ENCODE measurements at regions not wholly inside any gene's neighbourhood (a gene's known extent, or its start where the extent isn't known, plus 50 kb on each side); places are given as distances from the start of the nearest gene placed in this dataset.

DNA sequence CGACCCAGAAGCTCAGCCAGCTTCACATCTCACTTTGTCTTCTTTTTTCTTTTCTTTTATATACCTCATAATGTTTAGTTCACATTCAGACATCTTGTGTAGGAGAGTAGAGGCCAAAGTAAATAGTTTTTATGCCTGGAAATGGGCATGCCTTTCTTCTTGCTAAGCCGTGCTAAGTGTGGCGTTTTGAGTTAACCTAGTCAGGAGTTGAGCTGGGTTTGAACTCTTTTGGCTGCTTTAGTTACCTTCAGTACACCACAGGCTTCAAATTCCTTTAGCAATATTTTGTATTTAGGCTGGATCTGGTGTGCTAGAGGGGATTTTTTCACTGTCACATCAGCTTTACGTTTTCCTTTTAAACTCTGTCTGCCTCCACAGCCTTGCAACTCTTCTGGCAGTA, 300.8 kb downstream of the ZNF674 start:
- H3K9ac ChIP-seq (ENCODE audit: low read length) = no peak overlapping the region
- no peaks in the 10 kb centered on the region for H3F3A ChIP-seq (ENCODE audit: insufficient read depth, low read length)
- H3K9me3 ChIP-seq (ENCODE audit: low read length) = no peaks in the 10 kb centered on the region
- H3K9me2 ChIP-seq (ENCODE audit: low read depth, low read length) = no peaks in the 10 kb centered on the region
- TF ChIP-seq, protein P1, sequence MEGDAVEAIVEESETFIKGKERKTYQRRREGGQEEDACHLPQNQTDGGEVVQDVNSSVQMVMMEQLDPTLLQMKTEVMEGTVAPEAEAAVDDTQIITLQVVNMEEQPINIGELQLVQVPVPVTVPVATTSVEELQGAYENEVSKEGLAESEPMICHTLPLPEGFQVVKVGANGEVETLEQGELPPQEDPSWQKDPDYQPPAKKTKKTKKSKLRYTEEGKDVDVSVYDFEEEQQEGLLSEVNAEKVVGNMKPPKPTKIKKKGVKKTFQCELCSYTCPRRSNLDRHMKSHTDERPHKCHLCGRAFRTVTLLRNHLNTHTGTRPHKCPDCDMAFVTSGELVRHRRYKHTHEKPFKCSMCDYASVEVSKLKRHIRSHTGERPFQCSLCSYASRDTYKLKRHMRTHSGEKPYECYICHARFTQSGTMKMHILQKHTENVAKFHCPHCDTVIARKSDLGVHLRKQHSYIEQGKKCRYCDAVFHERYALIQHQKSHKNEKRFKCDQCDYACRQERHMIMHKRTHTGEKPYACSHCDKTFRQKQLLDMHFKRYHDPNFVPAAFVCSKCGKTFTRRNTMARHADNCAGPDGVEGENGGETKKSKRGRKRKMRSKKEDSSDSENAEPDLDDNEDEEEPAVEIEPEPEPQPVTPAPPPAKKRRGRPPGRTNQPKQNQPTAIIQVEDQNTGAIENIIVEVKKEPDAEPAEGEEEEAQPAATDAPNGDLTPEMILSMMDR (IDR thresholded peaks at IDR 0.05; ENCODE audit: low read length) = no peak
- TF ChIP-seq EZH2 (IDR thresholded peaks at IDR 0.05; ENCODE audit: borderline replicate concordance, low read length) = no peak
- no peaks in the 10 kb centered on the region for H3K79me2 ChIP-seq (ENCODE audit: insufficient read depth, low read length)
- no peak overlapping the region for H3K4me3 ChIP-seq (ENCODE audit: low read depth, low read length, poor library complexity, severe bottlenecking)
- H3K4me1 ChIP-seq (ENCODE audit: insufficient read depth, low read length, severe bottlenecking) = no peaks in the 10 kb centered on the region
- no peak overlapping the region for H3K27ac ChIP-seq (ENCODE audit: low read depth, low read length, poor library complexity, severe bottlenecking)
- H3K27me3 ChIP-seq (ENCODE audit: insufficient read depth, low read length) = no peaks in the 10 kb centered on the region
- no peaks in the 10 kb centered on the region for H4K20me1 ChIP-seq (ENCODE audit: insufficient read depth, low read length)
- no peak overlapping the region for H2AFZ ChIP-seq (ENCODE audit: low read length)
- no peak overlapping the region for H3K4me2 ChIP-seq (ENCODE audit: low read length)
- H3K36me3 ChIP-seq (ENCODE audit: insufficient read depth, low read length) = no peaks in the 10 kb centered on the region

DNA sequence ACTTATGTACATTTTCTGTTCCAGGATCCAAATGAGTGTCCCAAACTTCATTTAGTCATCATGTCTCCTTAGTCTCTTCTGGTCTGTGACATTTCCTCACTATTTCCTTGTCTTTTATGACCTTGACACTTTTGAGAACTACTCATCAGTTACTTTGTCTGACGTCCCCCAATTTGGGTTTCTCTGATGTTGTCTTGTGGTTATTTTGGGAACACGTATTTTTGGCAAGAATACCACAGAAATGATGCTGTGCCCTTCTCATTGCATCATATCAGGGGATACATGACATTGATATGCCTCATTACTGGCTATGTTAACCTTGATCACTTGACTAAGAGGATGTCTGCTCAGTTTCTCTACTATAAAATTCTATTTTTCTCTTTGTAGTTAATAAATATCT, 308.8 kb downstream of the ZNF674 start:
- Histone ChIP-seq H3K79me2 (ENCODE audit: insufficient read depth, low read length) (no peaks in the 10 kb centered on the region), H3K9ac (ENCODE audit: low read length) (no peak overlapping the region), H3K36me3 (ENCODE audit: insufficient read depth, low read length) (no peaks in the 10 kb centered on the region), H3K4me3 (ENCODE audit: low read depth, low read length, poor library complexity, severe bottlenecking) (no peak overlapping the region), H3K4me1 (ENCODE audit: insufficient read depth, low read length, severe bottlenecking) (no peaks in the 10 kb centered on the region), H2AFZ (ENCODE audit: low read length) (no peak overlapping the region), H3K4me2 (ENCODE audit: low read length) (no peak overlapping the region), H4K20me1 (ENCODE audit: insufficient read depth, low read length) (no peaks in the 10 kb centered on the region), H3K27ac (ENCODE audit: low read depth, low read length, poor library complexity, severe bottlenecking) (no peak overlapping the region), H3K27me3 (ENCODE audit: insufficient read depth, low read length) (no peaks in the 10 kb centered on the region), H3K9me3 (ENCODE audit: low read length) (no peaks in the 10 kb centered on the region), H3K9me2 (ENCODE audit: low read depth, low read length) (no peaks in the 10 kb centered on the region), H3F3A (ENCODE audit: insufficient read depth, low read length) (no peaks in the 10 kb centered on the region)
- TF ChIP-seq, protein P1 (IDR thresholded peaks at IDR 0.05; ENCODE audit: low read length) = no peak
- TF ChIP-seq EZH2 (IDR thresholded peaks at IDR 0.05; ENCODE audit: borderline replicate concordance, low read length) = no peak

DNA sequence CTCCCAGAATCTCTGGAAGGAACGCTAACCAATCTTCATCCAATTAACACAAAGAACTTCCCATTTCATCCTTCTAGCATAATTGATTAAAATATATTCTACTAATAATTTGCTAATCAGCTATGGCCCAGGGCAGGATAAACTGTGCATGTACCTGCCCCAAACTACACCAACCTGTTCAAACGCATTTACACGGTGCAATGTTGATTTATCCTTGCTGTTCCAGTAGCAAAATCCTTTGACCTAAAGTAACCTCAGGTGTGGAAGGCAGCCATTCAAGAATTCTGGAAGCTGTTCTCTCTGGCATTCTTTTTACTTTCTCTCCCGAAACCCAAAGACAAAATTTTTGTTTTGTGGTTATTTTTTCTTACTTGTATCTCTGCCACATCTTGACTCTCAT, 309.4 kb downstream of the ZNF674 start:
- Histone ChIP-seq H3F3A (ENCODE audit: insufficient read depth, low read length) (no peaks in the 10 kb centered on the region), H2AFZ (ENCODE audit: low read length) (no peak overlapping the region), H3K79me2 (ENCODE audit: insufficient read depth, low read length) (no peaks in the 10 kb centered on the region), H3K4me1 (ENCODE audit: insufficient read depth, low read length, severe bottlenecking) (no peaks in the 10 kb centered on the region), H3K27ac (ENCODE audit: low read depth, low read length, poor library complexity, severe bottlenecking) (no peak overlapping the region), H3K36me3 (ENCODE audit: insufficient read depth, low read length) (no peaks in the 10 kb centered on the region), H3K9ac (ENCODE audit: low read length) (no peak overlapping the region), H3K4me2 (ENCODE audit: low read length) (no peak overlapping the region), H3K9me3 (ENCODE audit: low read length) (no peaks in the 10 kb centered on the region), H3K27me3 (ENCODE audit: insufficient read depth, low read length) (no peaks in the 10 kb centered on the region), H3K4me3 (ENCODE audit: low read depth, low read length, poor library complexity, severe bottlenecking) (no peak overlapping the region), H3K9me2 (ENCODE audit: low read depth, low read length) (no peaks in the 10 kb centered on the region), H4K20me1 (ENCODE audit: insufficient read depth, low read length) (no peaks in the 10 kb centered on the region)
- TF ChIP-seq EZH2 (IDR thresholded peaks at IDR 0.05; ENCODE audit: borderline replicate concordance, low read length) = no peak
- TF ChIP-seq, protein P1 (IDR thresholded peaks at IDR 0.05; ENCODE audit: low read length) = no peak

Data from OCI-LY1 (cell line).